HG03039 (cell line): ENCODE measurements at regions not wholly inside any gene's neighbourhood (a gene's known extent, or its start where the extent isn't known, plus 50 kb on each side); places are given as distances from the start of the nearest gene placed in this dataset.

Experiments
- ATAC-seq: cut with Tn5 transposase; IDR thresholded peaks from one replicate; pipeline ENCODE4 v1.9.1; 2021; ENCODE audit warnings: mild to moderate bottlenecking, moderate library complexity; ENCODE audit not compliant: unreplicated experiment

DNA sequence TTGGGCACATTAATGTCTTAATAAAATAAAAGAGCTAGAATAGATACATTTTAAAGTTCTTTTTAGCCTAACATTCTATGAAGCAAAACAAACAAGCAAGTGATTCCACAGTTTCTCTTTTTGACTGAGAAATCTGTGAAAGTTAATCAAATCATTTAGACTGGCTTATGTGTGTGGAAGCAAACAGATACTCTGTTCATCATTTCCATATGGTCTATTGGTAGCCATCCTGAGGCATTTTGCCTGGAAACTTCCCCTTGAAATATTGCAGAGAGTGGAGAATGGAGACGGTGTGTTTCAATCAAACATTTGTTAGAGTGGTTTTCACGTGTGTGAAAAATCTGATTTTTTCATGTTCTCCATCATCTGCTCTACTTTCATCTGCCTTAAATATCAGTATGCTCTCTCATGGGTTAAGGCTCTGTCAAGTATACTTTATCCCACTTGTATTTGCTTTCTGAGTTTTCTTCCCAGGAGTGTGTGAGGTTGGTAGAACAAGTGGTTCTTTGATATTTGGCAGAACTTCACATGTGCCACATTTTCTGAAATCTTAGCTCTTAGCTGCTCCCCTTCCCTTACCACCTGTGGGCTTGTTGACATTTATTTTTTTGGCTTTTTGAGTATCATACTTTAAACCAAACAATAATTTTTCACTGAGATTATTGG lies 139.1 kb upstream of the PTGFR start:
- no peak for ATAC-seq

DNA sequence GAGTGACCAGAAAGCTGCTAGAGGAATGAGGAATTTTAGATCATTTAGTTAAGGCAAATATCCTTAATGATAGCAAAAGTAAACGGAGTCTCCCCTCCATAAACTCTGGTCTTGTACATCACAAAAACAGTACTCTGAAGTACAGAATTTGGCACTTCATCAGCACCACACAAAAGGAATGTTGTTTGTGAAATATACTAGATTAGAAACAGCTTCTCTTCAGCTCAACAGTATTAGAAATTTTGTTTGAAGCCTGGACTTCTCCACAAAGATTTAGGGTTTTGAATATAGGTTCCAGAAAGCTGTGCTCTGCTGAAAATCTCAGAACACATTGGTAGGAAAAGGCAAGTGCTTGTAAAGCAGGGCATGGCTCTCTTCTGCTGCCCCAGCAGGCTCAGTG lies 135.1 kb upstream of the PTGFR start:
- no peak for ATAC-seq

DNA sequence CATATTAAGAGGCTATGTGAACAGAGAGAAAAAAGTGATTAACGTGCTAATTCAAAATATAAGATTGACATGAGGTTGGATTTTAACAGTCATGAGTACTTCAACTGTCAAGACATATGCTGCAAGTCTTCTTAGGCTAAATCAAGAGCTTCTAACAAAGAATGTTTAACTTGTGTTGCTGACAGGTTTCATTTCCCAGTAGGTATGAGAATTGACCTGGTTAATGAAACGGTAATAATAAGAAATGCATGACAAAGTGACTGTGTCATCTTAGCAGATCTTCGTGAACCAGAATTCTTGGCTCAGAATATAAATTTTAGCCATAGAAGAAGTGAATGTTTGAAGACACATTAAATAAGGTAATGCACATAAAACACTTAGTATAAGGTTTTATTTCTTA lies 132.6 kb upstream of the PTGFR start:
- no peak for ATAC-seq

DNA sequence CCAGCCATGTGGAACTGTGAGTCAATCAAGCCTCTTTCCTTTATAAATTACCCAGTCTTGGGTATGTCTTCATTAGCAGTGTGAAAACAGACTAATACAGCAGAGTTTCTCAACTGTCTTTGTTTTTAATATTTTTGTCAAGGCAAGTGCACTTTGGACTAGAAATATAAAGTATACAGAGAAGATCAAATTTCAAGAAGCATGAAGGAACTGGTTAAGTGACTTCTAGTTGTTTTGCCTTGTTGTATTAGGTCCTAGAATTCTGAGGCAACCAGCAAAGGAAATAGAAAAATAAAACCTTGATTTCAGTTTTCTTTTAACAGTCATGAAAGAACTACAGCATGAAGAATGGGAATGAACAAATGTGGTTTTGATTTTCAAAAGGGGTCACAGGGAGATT lies 131.1 kb upstream of the PTGFR start:
- ATAC-seq: no peak

DNA sequence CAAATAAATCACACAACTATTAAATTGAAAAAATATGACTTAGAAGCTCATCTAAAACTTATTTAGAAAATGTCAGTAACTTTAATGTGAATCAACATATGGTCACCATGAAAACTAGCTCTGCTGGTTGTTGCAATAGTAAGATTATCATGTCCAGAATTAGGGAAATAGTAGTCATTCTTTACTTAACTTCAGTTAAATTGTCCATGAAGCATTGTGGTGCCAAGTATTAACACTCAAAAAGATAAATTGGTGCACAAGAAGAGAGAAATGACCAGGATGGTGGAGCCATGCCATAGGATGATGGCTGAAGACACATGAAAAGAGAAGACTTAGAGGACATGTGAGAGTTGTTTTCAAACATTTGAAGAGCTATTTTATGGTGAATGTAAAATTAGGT lies 130.2 kb upstream of the PTGFR start:
- no peak for ATAC-seq

DNA sequence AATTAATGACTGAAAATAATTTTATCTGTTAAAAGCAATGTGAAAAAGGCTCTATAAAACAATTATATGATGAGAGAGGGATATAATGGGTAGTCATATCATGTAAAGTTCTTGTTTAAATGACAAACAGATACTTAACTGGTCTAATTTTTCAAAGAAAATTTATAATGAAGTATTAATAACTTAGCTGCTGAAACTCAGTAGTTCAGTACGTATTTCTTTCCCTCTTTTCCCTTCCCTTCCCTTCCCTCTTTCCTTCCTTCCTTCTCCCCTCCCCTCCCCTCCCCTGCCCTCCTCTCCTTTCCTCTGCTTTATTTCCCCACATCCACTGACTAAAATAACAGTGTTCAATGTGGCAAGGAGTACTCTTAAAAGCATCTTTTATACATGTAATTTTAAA lies 123.1 kb upstream of the PTGFR start:
- ATAC-seq: no peak

DNA sequence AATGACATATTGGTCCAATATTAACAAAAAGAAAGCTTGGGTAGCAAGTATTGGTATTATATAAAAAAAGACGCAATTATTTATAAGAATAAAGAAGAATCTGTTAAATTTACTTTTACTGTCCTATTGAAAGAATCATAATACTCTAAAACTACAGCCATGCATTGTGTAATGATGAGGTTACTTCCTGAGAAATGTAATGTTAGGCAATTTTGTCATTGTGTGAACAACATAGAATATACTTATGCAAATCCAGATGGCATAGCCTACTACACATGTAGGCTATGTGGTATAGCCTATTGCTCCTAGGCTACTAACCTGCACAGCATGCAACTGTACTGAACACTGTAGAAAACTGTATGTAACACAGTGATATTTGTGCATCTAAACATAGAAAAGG lies 121.2 kb upstream of the PTGFR start:
- ATAC-seq: no peak

DNA sequence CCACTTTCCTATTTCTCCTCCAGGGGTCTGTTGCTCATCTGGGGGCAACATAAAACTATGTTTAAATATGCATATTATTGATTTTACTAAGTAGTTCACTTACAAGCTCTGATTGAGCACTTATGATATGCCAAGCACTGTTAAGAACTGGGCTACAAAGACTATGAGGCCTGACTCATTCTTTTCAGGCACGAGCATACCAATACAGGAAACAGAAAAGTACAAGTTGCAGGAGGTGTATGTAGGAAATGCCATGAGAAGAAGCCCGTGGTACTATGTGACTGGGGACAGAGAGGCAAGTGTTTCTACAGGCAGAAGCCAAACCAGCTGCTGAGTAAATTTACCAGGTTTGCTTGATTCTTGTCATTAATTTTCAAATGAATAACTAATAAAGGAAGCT lies 120.4 kb upstream of the PTGFR start:
- no peak for ATAC-seq

DNA sequence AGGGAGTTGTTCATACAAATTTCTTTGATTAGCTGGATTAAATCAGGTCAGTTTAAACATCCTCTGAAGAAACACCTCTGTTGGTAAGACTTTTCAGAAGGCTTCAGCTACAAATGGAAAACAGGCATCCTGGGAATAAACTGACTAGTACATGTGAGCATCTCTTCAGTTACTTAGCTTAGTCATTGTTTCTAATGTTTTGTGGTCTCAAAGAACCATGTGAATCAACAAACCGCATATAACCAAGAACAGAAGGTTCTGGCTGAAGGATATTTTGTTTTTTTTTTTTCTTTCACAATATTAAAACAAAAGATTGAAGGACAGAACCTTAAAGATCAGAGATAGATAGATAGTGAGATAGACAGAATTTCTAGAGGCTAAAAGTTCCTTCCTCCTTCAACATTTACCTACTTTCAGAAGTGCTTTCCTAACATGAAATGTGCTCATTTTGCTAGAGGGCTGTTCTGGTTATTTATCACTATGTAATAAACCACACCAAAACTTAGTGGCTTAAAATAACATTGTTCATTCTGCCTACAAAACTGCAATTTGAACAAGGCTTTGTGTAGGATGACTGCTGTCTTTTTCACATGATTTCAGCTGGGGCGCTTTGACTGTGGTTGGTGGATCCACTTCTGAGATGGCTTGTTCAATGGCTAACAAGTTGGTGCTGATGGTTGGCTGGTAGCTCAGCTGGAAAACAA lies 119.8 kb upstream of the PTGFR start:
- peak; percentile 45 for ATAC-seq

DNA sequence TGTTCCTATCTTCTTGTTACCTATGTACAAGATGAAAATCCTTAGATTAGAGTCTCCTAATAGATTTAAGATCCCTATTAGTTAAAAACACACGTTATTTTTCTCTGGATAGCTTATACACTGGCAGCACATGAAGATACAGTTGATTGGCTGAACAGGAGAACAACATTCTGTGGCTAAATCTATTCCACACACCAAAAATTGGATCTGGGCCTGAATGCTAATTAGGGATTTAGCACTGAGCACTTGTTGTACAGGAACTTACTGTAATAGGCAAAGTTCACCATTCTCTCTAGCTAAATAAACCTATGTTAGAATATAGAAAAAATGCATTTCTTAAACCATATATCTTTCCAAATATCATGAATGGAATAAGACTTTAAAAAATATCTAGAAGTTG lies 117.1 kb upstream of the PTGFR start:
- ATAC-seq: no peak

DNA sequence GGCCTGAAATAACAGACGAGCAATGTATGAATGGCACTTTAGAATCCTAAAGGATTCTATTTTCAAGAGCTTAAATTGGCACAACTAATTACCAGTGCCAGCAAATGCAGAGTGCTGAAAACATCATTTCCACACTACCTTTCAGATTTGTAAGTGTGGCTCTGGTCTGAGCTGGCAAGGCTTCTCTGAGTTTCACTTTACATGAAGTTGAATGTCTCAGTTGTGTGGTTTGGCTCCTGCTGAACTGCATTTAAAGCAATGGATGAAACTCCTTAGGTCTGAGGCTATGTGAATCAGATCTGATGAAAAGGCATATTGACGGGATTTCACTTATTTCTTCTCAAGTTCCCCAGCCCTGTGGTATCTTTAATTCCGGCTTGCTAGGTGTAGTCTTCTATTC lies 114.8 kb upstream of the PTGFR start:
- ATAC-seq: no peak

DNA sequence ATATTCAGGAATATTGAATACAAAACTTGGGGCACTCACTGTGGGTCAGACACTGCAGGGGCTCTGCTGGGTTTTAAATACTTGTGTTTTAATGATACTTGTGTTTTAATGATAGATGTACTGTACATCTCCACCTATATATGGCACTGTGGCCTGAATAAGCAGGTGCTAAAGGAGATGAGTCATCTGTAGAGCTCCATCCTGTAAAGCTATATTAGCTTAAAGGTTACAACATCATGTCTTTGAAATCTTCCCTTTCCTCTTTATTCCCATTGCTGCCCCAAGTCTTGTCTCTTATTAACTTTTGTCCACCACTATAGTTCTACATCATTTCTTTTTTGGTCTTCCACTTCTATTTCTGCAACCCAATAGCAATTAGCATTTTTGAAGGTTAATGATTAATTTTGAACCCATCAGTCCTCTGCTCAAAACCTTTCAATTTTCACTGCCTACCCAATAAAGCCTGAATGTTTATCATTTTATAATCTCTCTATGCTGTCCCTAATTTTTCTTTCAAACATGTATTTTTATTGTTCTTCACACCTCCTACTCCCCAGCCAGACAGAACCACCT lies 113.3 kb upstream of the PTGFR start:
- ATAC-seq: no peak

DNA sequence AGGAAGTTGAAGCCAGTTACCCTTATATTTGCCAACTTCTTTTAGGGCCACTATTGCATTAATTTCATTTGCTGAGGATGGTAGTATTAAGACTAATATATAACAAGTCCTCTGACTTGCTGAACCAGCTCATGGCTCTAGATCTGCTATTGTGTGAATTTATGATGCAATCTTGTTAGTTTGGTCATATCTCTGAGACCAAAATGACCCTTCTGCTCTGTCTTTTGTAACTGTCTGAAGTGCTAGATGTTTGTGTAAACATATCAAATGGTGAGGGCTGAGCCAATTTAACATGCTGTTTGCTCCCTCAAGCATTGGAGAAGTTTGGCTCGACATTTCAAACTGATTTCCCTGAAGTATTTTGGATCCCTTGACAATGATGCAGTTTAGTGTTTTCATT lies 106.9 kb upstream of the PTGFR start:
- no peak for ATAC-seq

DNA sequence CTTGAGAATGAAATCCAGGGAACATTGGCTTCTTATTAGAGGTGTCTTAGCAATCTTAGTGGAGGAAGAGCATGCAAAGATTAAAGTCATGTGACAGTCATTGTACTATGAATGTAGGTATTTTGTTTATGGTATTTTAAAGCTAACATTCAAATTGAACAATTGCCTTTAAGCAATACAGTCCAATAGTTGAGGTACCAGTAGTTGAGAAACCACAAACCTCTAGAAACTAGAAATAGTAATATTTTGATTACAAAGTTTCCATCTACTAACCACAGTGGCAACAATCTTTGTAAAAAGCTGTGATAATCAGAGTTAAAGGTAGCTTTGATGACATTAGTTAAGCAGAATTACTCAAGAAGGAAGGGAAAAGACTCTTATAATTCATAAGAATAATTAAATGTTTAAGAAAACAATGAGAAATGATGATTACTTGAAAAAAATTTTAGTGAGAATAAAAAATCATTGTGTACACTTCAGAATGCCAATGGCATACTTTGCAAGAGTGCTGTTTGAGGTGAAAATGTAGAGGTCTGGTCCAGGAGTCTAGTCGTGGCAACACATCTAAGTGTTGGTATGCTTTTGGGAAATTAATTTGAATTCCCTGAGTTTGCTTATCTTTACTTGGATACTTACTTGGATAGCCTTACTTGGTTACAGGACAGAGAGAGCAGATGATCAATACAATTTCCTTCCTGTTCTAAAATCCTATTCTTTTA lies 104.9 kb upstream of the PTGFR start:
- peak; percentile 89 for ATAC-seq

DNA sequence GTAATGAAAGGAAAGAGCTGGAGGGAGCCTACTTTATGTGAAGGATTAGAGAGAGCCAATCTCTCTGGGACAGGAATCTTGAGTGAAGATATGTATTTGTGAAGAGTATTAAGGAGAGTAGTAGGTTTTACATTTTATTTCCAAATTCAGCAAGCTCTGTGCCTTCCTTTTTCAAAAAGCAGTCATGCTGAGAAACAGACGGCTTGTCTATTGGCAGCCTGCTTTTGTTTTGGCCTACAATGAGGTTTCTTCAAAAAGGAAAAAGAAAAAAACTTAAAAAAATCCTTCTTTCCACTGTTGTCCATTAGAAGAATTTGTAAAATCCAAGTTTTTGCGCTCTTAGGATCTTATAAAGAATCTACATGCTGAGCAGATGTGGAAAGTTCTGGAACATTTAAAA lies 103.6 kb upstream of the PTGFR start:
- ATAC-seq: no peak

DNA sequence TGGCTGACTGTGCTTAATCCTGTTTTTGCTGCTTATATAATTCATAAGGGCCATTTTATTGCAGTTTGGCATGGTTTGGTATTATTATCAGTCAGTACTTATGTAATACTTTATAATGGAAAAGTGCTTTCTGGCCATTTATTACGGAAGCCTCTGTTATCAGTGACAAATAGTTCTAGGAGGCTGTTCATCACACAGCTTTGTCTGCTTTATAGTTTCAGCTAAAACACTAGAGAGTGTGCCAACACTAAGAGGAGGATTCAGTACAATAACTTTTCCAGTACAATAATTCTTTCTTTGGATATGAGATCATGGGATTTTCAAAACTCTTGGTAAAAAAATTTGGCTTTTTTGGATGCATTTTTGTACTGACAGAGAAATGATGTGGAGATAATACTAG lies 102.9 kb upstream of the PTGFR start:
- ATAC-seq: no peak

DNA sequence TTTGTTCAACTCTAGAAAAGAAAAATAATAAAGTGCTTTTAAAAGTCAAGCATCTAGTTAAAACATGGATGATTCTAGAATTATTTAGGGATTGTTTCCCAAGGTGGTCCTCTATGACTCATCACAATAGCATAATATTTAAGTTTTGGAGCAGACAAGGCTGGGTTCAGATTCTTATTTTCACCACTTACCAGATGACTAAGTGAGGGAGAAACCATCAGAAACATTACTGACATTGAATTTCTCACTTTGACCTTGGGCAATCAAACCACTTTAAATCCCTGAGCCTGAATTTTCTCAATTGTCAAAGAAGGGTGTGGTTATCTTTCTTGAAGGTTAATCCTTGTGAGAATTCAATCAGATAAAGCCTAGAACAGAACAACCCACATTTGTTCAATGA lies 102.5 kb upstream of the PTGFR start:
- no peak for ATAC-seq

DNA sequence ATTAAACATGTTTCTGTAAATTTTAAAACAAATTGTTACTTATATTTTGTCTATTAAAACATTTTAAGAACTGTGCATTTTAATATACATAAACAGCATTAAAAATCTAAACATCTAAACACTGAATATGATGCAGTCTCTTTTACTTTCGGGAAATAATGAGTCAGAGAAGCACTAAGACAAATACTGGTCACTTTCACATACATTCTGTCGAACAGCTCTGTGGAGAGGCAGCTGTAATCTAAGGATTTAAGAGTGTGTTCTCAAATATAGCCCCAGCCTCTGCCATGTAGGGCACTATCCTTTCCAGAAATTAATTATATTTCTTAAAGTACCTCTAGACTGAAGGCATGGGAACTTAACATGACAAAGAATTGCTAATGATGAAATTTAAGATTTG lies 89.6 kb upstream of the PTGFR start:
- no peak for ATAC-seq

DNA sequence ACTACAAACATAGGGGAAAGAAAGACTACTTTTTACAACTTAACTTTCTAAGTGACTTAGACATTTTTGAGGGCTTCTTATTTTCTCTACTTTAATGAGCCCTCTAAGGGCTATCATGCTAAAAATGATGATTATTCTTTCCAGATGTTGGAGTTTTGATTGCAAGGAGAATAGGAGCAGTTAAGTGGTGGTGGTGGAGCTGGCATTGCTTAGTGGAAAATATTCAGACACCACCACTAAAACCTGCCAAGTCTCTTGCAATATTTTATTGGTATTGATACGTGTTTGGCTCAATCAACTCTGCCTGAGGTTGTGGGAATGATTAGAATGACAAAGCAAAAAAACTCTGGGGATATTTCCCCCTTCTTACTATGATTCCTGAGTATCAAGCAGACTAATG lies 82.6 kb upstream of the PTGFR start:
- ATAC-seq: no peak

DNA sequence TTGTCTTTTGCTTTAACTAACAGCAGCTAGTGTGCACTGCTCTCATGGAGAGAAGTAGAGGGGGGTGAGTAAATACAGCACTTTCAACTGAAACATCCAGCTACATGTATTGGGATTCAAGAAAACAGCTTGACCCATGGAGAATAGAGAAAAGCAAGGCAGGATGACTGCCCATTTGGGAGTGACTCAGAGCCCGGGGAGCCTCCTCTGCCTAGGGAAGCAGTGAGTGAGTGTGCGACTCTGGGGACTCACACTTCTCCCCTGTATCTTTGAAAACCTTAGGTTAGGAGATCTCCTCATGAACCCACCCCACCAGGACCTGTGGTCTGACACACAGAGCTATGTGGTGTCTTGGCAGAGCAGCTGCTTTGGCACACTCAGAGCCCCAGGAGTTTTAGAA lies 82.0 kb upstream of the PTGFR start:
- no peak for ATAC-seq

DNA sequence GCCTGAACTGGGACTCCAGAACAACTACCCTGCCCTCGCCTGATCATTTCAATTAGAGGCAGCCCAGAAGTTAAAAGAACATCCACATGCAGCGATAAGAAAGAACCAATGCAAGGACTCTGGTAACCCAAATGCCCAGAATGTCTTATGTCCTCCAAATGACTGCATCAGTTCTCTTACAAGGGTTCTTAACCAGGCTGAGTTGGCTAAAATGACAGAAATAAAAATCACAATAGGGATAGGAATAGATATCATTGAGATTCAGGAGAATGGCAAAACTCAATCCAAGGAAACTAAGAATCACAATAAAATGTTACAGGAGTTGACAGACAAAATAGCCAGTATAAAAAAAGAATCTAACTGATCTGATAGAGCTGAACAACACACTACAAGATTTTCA lies 80.1 kb upstream of the PTGFR start:
- no peak for ATAC-seq

DNA sequence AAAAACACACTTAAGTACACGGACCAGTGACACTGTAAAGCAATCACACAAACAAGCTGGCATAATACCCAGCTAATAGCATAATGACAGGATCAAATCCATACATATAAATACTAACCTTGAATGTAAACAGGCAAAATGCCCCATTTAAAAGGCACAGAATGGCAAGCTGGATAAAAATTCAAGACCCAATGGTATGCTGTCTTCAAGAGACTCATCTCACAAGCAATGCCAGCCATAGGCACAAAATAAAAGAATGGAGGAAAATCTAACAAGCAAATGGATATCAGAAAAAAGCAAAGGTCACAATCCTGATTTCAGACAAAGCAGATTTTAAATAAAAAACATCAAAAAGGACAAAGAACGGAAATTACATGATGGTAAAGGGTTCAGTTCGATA lies 79.1 kb upstream of the PTGFR start:
- ATAC-seq: no peak
